Cardiac fibroblast (primary cell): ENCODE measurements at regions not wholly inside any gene's neighbourhood (a gene's known extent, or its start where the extent isn't known, plus 50 kb on each side); places are given as distances from the start of the nearest gene placed in this dataset.
A peak's percentile ranks its signal among the peaks of the same experiment; 100 is the strongest.

ENCODE experiments used
- DNase-seq, 2 donors: peaks; one replicate each; pipeline versions ENCODE4 v3.0.0 to v3.0.0-alpha.2; 2010; ENCODE audit warnings: low read depth in 2 of 2
- H3K4me3 ChIP-seq, 2 donors: replicated peaks in 1 of 2; 1 replicate in 1 of 2; 2 replicates in 1 of 2; pipeline ENCODE4 v1.5.1; 2011; ENCODE audit warnings: low read depth in 2 of 2, low read length in 2 of 2, mild to moderate bottlenecking in 2 of 2, moderate library complexity in 1 of 2
- CTCF ChIP-seq: IDR thresholded peaks from one replicate; pipeline ENCODE4 v1.5.1; 2011; ENCODE audit warnings: low read depth, mild to moderate bottlenecking, low read length, inconsistent platforms

- no peak for TF ChIP-seq CTCF
- no peak overlapping the region for H3K4me3 ChIP-seq
- no peak for DNase-seq
These were observed 852.7 kb downstream of the EPHA7 start for GRCh38 chr6:92566632-92567031.

GRCh38 chr6:92564376-92564775 is 855.0 kb downstream of the EPHA7 start:
- TF ChIP-seq CTCF = no peak
- DNase-seq = peak in 1 of 2 donors; percentile 17
- no peak overlapping the region for H3K4me3 ChIP-seq

- no peak for DNase-seq
- no peak overlapping the region for H3K4me3 ChIP-seq
These were observed 859.7 kb downstream of the EPHA7 start for GRCh38 chr6:92559611-92560010.

GRCh38 chr6:92559003-92559402 is 860.4 kb downstream of the EPHA7 start:
- H3K4me3 ChIP-seq = no peak overlapping the region
- DNase-seq = no peak
- TF ChIP-seq CTCF = no peak

More at GRCh38 chr6:92559611-92560010, 859.7 kb downstream of the EPHA7 start:
- TF ChIP-seq CTCF = no peak

- DNase-seq = no peak
- no peak overlapping the region for H3K4me3 ChIP-seq
- no peak for TF ChIP-seq CTCF
These were observed 868.9 kb downstream of the EPHA7 start for GRCh38 chr6:92550501-92550900.

GRCh38 chr6:92545861-92546260 is 873.5 kb downstream of the EPHA7 start:
- no peak for DNase-seq
- TF ChIP-seq CTCF = no peak

GRCh38 chr6:92541448-92542060 is 877.8 kb downstream of the EPHA7 start:
- no peak for DNase-seq
- TF ChIP-seq CTCF = no peak
- H3K4me3 ChIP-seq = no peak overlapping the region

More at GRCh38 chr6:92545861-92546260, 873.5 kb downstream of the EPHA7 start:
- no peak overlapping the region for H3K4me3 ChIP-seq
